Loucy (cell line): ENCODE measurements at regions not wholly inside any gene's neighbourhood (a gene's known extent, or its start where the extent isn't known, plus 50 kb on each side); places are given as distances from the start of the nearest gene placed in this dataset.

ENCODE experiments used
- H2AFZ ChIP-seq: fragments of 200-600 bp; sonication (generic); 2 replicates; pipeline ENCODE4 v1.6.0; 2016; ENCODE audit warnings: antibody characterized with exemption, mild to moderate bottlenecking, low read length, moderate library complexity
- H3F3A ChIP-seq: fragments of 200-600 bp; 2 replicates; pipeline ENCODE4 v1.6.0; 2016; ENCODE audit warnings: antibody characterized with exemption, low read depth, mild to moderate bottlenecking
- H3K27me3 ChIP-seq: fragments of 200-600 bp; sonication (generic); 2 replicates; pipeline ENCODE4 v1.6.1; 2014; ENCODE audit warnings: low read length, mild to moderate bottlenecking; ENCODE audit not compliant: insufficient read depth, poor library complexity, severe bottlenecking
- H3K36me3 ChIP-seq: fragments of 200-600 bp; sonication (generic); 2 replicates; pipeline ENCODE4 v1.6.1; 2016; ENCODE audit warnings: low read length; ENCODE audit not compliant: insufficient read depth
- H3K4me1 ChIP-seq: fragments of 200-600 bp; sonication (generic); 2 replicates; pipeline ENCODE4 v1.5.1; 2014; ENCODE audit warnings: low read length, mild to moderate bottlenecking; ENCODE audit not compliant: insufficient read depth, poor library complexity, severe bottlenecking
- H3K4me2 ChIP-seq: fragments of 200-600 bp; sonication (generic); 2 replicates; pipeline ENCODE4 v1.6.0; 2014; ENCODE audit warnings: antibody characterized with exemption, low read length, low read depth, mild to moderate bottlenecking; ENCODE audit not compliant: poor library complexity, severe bottlenecking
- H3K4me3 ChIP-seq: fragments of 200-600 bp; sonication (generic); 2 replicates; pipeline ENCODE4 v1.5.1; 2014; ENCODE audit warnings: low read length, mild to moderate bottlenecking, mixed read lengths; ENCODE audit not compliant: poor library complexity, severe bottlenecking
- H3K79me2 ChIP-seq: fragments of 200-600 bp; sonication (generic); 2 replicates; pipeline ENCODE4 v1.6.1; 2014; ENCODE audit warnings: low read length; ENCODE audit not compliant: insufficient read depth
- H3K9ac ChIP-seq: fragments of 200-600 bp; sonication (generic); 2 replicates; pipeline ENCODE4 v1.6.0; 2014; ENCODE audit warnings: mild to moderate bottlenecking, low read depth, low read length, moderate library complexity; ENCODE audit not compliant: poor library complexity, severe bottlenecking
- H3K9me2 ChIP-seq: fragments of 200-600 bp; sonication (generic); replicated peaks from 2 replicates; pipeline ENCODE4 v1.6.1; 2016; ENCODE audit warnings: low read depth, low read length, mixed read lengths
- H3K9me3 ChIP-seq: fragments of 200-600 bp; sonication (generic); 2 replicates; pipeline ENCODE4 v1.6.1; 2014; ENCODE audit warnings: mild to moderate bottlenecking, antibody characterized with exemption, low read length, low read depth; ENCODE audit not compliant: insufficient read depth
- H4K20me1 ChIP-seq: fragments of 200-600 bp; sonication (generic); 2 replicates; pipeline ENCODE4 v1.6.0; 2014; ENCODE audit warnings: antibody characterized with exemption, low read length, mild to moderate bottlenecking; ENCODE audit not compliant: insufficient read depth, poor library complexity, severe bottlenecking
- EZH2phosphoT487 ChIP-seq: fragments of 200-600 bp; IDR thresholded peaks from 2 replicates; pipeline ENCODE4 v1.6.1; 2018; ENCODE audit warnings: antibody characterized with exemption, mild to moderate bottlenecking, moderate library complexity, borderline replicate concordance
- TF ChIP-seq, protein P1 (sequence below): fragments of 200-600 bp; sonication (generic); conservative IDR thresholded peaks from 2 replicates; pipeline ENCODE4 v1.5.1; 2014; ENCODE audit warnings: mild to moderate bottlenecking, antibody characterized with exemption, low read length

DNA sequence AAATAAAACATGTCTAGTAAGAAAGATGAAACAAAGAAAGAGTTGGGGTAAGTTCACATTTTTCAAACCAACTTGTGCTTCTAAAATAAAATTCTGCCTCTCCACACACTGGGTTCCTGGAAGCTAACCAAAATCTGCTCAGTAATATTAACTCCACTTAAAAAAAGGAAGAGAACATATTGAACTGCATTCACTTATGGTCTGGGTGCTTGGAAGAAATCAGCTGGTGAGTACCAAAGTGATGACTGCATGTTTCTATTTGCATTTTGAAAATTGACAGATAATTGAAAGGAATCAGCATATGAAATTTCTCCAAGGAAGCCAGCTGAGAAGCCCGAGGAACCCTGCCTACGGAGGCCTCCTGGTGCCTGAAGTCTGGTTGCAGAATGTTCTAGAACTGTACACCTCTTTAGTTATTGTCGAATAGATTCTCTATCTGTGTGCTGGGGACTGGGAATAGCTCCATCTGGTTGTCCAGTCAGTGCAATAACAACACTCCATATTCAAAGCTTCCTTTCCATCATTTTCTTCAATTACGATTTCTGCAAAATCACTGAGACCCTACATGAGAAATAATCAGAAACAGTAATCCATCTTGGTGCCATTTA lies 836.1 kb downstream of the VRK1 start:
- H3K4me3 ChIP-seq = no peak overlapping the region
- TF ChIP-seq, protein P1, sequence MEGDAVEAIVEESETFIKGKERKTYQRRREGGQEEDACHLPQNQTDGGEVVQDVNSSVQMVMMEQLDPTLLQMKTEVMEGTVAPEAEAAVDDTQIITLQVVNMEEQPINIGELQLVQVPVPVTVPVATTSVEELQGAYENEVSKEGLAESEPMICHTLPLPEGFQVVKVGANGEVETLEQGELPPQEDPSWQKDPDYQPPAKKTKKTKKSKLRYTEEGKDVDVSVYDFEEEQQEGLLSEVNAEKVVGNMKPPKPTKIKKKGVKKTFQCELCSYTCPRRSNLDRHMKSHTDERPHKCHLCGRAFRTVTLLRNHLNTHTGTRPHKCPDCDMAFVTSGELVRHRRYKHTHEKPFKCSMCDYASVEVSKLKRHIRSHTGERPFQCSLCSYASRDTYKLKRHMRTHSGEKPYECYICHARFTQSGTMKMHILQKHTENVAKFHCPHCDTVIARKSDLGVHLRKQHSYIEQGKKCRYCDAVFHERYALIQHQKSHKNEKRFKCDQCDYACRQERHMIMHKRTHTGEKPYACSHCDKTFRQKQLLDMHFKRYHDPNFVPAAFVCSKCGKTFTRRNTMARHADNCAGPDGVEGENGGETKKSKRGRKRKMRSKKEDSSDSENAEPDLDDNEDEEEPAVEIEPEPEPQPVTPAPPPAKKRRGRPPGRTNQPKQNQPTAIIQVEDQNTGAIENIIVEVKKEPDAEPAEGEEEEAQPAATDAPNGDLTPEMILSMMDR = no peak
- no peak for TF ChIP-seq EZH2phosphoT487

GRCh38 chr14:97634751-97635150 lies 837.6 kb downstream of the VRK1 start:
- H3K9ac ChIP-seq = no peak overlapping the region
- no peak overlapping the region for H2AFZ ChIP-seq
- H3K9me3 ChIP-seq = no peaks in the 10 kb centered on the region
- no peaks in the 10 kb centered on the region for H3K4me1 ChIP-seq
- H4K20me1 ChIP-seq = no peaks in the 10 kb centered on the region
- H3K36me3 ChIP-seq = no peaks in the 10 kb centered on the region
- no peaks in the 10 kb centered on the region for H3K27me3 ChIP-seq
- no peak for TF ChIP-seq EZH2phosphoT487
- TF ChIP-seq, protein P1 = no peak
- no peak overlapping the region for H3K4me2 ChIP-seq
- H3K79me2 ChIP-seq = no peaks in the 10 kb centered on the region
- no peaks in the 10 kb centered on the region for H3K9me2 ChIP-seq
- no peaks in the 10 kb centered on the region for H3F3A ChIP-seq
- no peak overlapping the region for H3K4me3 ChIP-seq

More for the DNA sequence above, 836.1 kb downstream of the VRK1 start:
- Histone ChIP-seq H3K9me3 (no peaks in the 10 kb centered on the region), H3F3A (no peaks in the 10 kb centered on the region), H3K27me3 (no peaks in the 10 kb centered on the region), H2AFZ (no peak overlapping the region), H3K79me2 (no peaks in the 10 kb centered on the region), H3K36me3 (no peaks in the 10 kb centered on the region), H4K20me1 (no peaks in the 10 kb centered on the region), H3K4me1 (no peaks in the 10 kb centered on the region), H3K9me2 (no peaks in the 10 kb centered on the region), H3K9ac (no peak overlapping the region), H3K4me2 (no peak overlapping the region)

DNA sequence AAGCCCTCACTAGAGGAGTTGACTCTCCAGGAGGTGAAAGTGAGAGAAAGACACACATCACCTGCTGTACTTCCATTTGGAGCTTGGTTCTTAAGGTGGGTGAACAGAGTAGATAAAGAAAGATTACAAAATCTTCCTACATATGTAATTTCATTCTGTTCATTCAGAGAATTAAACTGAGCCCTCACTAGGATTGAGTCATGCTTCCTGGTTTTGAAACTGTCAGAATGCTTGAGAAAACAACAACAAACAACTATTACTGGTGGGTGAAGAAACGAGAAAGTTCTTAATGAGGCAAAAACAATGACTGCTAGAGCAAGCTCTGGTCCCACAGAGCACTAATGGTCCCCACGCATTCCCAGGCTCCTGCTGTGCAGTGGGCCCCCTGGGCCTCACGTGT lies 841.7 kb downstream of the VRK1 start:
- Histone ChIP-seq H3K4me1 (no peaks in the 10 kb centered on the region), H3K9me2 (no peaks in the 10 kb centered on the region), H4K20me1 (no peaks in the 10 kb centered on the region), H3K4me2 (no peak overlapping the region), H3K36me3 (no peaks in the 10 kb centered on the region), H3K79me2 (no peaks in the 10 kb centered on the region), H2AFZ (no peak overlapping the region), H3F3A (no peaks in the 10 kb centered on the region), H3K9ac (no peak overlapping the region), H3K9me3 (no peaks in the 10 kb centered on the region), H3K27me3 (no peaks in the 10 kb centered on the region), H3K4me3 (no peak overlapping the region)
- TF ChIP-seq, protein P1 = no peak
- TF ChIP-seq EZH2phosphoT487 = no peak
